ENCODE measurements at regions not wholly inside any gene's neighbourhood (a gene's known extent, or its start where the extent isn't known, plus 50 kb on each side); places are given as distances from the start of the nearest gene placed in this dataset.
"Not testable (repeated sequence)": the region's sequence is repeated elsewhere in the genome, so short reads cannot be mapped to it uniquely, and the experiment has no call there.

DNA sequence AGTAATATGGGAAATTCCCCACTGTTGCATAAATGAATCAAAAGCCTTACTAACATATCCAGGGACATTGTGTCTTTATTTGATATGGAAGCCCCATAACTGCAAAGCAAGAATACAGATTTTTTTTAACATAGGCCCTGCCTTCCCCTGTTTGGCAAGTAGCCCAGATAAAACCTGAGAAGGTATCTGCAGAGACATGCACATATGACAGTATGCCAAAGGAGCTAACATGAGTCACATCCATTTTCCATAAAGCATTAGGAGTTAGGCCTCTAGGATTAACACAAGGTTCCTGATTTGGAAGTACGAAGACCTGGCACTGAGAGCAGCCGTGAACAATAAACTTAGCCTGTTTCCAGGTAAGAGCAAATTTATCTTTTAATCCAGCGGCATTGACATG, 1505.9 kb downstream of the UQCRFS1 start:
- not testable (repeated sequence) for DNase-seq (ENCODE audit: low spot score)

DNA sequence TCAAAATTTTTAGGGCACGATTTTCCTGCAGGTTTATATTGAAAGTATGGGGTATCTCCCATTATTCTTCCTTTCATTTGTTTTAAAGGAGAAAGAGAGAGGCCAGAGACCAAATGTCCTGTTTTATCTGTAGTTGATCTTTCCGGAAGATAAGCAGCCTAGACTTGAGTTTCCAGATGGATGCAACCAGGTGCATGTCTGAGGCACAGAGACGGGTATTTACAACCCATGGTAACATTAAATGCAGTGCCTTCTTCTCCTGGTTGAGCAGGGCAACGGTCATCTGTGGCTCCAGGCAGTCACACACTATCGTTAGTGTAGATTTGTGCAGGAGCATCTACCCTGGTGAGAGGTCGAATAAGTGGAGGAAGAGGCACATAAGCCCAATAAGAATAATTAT, 1507.1 kb downstream of the UQCRFS1 start:
- no peak for DNase-seq (ENCODE audit: low spot score)

DNA sequence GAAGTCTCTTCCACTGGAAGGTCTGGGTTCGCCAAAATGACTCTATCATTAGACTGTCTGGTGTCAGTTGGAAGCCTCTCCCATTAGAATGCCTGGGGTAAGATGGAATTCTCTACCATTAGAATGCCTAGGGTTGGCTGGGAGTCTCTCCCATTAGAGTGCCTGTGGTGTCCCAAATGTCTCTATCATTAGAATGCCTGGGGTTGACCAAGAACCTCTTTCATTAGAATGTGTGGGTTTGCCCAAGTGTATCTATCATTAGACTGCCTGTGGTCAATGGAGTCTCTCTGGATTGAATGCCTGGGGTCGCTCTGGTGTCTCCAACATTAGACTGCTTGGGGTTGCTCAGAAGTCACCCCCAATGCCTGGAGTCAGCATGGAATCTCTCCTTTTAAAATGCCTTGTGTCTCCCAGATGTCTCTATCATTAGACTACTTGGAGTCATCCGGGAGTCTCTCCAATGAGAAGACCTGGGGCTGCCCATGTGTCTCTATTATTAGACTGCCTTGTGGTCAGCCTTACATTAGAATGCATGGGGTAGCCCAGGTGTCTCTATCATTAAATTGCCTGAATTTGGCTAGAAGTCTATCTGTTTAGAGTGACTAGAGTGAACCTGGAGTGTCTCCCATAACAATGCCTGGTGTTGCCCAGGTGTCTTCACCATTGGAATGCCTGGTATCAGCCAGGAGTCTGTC, 1518.4 kb downstream of the UQCRFS1 start:
- DNase-seq (ENCODE audit: low spot score): no peak

DNA sequence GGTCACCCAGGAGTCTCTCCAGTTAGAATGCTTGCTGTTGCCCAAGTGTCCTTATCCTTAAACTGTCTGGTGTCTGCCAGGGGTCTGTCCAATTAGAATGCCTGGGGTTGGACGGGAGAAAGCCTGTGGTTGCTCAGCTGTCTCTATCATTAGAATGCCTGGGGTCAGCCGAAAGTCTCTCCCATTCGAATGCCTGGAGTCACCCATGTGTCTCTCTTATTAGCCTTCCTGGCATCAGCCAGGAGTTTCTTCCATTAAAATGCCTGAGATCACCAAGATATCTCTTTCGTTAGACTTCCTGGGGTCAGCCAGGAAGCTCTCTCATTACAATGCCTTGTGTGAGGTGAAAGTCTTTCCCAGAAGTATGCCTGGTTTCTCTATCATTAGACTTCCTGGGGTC, 1521.0 kb downstream of the UQCRFS1 start:
- DNase-seq (ENCODE audit: low spot score): no peak

DNA sequence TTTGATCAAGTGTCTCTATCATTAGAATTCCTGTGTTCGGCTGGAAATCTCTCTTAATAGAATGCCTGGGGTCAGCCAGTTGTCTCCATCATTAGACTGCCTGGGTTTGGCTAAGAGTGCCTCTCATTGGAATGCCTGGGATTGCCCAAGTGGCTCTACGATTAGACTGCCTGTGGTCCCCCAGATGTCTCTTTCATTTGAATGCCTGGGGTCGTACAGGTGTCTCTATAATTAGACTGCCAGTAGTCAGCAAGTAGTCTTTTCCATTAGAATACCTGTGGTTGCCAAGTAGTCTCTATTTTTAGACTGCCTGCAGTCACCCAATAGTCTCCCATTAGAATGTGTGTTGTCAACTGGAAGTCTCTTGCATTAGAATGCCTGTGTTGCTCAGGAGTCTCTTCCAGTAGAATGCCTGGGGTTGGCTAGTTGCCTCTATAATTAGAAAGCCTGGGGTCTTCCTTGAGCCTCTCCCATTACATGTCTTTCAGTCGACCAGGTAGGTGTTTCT, 1523.2 kb downstream of the UQCRFS1 start:
- no peak for DNase-seq (ENCODE audit: low spot score)

DNA sequence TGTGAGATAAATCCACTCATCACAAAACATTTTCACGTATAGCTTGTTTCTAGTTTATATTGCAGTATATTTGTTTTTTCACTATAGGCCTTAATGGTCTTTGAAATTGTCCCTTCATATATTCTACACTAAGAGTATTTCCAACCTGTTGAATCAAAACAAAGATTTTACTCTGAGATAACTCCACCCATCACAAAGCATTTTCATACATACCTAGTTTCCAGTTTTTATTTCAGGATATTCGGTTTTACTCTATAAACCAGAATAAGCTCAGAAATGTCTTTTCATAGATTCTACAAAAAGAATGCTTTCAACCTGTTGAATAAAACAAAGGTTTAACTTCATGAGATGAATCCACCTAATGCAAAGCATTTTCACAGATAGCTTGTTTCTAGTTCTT, 1528.7 kb downstream of the UQCRFS1 start:
- no peak for DNase-seq (ENCODE audit: low spot score)

DNA sequence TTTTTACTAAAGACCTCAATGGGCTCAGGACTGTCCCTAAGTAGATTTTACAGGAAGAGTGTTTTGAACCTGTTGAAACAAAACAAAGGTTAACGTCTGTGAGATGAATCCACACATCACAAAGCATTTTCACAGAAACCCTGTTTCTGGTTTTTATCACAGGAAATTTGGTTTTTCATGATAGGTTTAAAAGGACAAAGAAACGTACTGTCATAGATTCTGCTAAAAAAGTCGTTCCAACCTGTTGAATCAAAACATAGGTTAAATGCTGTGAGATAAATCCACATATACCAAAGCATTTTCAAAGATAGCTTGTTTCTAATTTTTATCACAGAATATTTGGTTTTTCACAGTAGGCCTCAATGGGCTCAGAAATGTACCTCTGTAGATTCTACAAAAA, 1531.0 kb downstream of the UQCRFS1 start:
- no peak for DNase-seq (ENCODE audit: low spot score)

DNA sequence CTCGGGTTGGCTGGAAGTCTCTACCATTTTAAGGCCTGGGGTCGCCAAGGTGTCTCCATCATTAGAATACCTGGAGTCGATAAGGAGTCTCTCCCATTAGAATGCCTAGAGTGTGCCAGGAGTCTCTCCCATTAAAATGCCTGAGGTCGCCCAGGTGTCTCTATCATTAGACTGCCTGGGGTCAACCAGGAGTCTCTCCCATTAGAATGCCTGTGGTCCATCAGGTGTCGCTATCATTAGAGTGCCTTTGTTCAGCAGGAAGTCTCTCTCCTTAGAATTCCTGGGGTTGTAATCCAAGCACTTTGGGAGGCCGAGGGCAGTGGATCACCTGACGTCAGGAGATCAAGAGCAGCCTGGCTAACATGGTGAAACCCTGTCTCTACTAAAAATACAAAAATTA, 1533.0 kb downstream of the UQCRFS1 start:
- no peak for DNase-seq (ENCODE audit: low spot score)

DNA sequence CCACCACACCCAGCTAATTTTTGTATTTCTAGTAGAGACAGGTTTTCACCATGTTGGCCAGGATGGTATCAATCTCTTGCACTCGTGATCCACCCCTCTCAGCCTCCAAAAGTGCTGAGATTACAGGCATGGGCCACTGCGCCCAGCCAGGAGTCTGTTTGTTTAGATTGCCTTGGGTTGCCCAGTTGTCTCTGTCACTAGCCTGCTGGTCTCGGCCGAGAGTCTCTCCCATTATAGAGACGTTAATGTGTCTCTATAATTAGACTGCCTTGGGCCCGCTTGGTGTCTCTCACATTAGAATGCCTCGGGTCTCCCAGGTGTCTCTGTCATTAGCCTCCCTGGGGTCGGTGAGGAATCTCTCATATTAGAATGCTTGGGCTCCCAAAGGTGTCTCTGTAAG, 1533.6 kb downstream of the UQCRFS1 start:
- DNase-seq (ENCODE audit: low spot score): no peak

DNA sequence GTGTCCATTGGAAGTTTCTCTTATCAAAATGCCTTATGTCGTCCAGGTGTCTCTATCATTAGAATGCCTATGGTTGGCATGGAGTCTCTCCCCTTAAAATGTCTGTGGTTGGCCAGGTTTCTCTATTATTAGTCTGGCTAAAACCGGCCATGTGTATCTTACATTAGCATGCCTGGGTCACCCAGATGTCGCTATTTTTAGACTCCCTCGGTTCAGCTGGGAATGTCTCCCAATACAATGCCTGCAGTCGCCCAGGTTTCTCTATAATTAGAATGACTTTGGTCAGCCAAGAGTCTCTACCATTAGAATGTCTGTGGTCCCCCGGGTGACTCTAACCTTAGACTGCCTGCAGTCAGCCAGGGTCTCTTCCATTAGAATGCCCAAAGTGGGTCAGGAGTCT, 1536.1 kb downstream of the UQCRFS1 start:
- DNase-seq (ENCODE audit: low spot score): no peak

DNA sequence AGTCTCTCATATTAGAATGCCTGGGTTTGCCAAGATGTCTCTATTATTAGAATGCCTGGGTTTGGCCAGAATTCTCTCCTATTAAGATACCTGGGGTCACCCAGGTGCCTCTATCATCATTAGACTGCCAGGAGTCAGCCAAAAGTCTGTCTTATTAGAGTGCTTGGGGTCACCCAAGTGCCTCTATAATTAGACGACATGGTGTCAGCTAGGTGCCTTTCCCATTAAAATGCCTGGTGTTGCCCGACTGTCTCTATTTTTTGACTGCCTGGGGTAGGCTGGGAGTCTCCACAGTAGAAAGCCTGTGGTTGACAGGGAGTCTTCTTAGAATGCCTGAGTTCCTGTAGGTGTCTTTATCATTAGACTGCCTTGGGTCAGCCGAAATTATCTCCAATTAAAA, 1536.6 kb downstream of the UQCRFS1 start:
- DNase-seq (ENCODE audit: low spot score): no peak

DNA sequence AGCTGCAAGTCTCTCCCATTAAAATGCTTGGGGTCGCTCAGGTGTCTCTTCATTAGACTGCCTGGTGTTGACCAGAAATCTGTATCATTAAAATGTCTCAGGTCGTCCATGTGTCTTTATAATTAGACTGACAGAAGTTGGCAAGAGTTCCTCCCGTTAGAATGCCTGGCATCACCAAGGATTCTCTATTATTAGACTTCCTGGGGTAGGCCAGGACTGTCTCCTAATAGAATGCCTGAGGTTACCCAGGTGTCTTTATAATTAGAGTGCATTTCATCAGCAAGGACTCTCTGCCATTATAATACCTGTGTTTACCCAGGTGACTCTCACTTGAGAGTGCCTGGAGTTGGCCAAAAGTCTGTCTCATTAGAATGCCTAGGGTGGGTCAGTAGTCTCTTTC, 1537.2 kb downstream of the UQCRFS1 start:
- no peak for DNase-seq (ENCODE audit: low spot score)

DNA sequence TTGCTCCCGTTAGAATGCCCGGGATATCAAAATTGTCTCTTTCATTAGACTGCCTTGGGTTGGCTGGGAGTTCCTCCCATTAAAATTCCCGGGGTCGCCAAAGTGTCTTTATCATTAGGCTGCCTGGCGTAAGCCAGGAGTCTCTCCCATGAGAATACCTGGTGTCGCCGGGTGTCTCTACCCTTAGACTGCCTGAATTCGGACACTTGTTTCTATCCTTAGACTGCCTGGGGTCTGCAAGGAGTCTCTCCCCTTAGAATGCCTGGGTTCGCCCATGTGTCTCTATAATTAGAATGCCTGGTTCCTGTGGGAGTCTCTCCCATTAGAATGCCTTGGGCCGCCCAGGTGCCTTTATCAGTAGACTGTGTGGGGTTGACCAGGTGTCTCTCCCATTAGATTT, 1538.2 kb downstream of the UQCRFS1 start:
- DNase-seq (ENCODE audit: low spot score): no peak

DNA sequence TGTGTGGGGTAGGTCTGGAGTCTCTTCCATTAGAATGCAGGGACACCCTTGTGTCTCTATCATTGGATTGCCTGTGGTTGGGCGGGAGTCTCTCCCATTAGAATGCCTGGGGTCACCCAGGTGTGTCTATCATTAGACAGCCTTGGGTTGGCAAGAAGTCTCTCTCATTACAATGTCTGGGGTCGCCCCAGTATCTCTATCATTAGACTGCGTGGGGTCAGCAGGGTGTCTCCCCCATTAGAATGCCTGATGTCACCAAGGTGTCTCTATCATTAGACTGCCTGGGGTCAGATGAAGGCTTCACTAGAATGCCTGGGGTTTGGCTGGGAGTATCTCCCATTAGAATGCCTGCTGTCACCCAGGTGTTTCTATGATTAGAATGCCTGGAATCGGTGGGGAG, 1539.0 kb downstream of the UQCRFS1 start:
- no peak for DNase-seq (ENCODE audit: low spot score)

DNA sequence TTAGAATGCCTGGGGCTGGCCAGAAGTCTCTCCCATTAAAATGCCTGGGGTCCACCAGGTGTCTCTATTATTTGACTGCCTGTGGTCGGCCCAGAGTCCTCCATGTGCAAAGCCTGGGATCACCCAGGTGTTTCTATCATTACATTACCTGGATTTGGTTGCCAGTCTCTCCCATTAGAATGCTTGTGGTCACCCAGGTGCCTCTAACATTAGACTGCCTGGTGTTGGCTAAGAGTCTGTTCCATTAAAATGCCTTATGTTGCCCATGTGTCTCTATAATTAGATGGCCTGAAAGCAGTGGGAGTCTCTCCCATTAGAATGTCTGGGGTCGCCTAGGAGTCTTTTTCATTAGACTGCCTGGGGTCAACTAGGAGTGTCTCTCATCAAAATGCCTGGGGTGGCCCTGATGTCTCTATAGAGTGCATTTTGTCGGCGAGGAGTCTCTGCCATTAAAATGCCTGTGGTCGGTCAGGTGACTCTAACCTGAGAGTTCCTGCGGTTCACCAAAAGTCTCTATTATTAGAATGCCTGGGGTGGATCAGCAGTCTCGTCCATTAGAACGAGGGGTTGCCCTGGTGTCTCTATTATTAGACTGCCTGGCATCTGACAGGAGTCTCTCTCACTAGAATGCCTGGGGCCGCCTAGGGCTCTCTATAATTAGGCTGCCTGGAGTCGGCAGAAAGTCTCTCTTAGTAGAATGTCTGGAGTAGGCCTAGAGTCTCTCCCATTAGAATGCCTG, 1540.5 kb downstream of the UQCRFS1 start:
- DNase-seq (ENCODE audit: low spot score): no peak

DNA sequence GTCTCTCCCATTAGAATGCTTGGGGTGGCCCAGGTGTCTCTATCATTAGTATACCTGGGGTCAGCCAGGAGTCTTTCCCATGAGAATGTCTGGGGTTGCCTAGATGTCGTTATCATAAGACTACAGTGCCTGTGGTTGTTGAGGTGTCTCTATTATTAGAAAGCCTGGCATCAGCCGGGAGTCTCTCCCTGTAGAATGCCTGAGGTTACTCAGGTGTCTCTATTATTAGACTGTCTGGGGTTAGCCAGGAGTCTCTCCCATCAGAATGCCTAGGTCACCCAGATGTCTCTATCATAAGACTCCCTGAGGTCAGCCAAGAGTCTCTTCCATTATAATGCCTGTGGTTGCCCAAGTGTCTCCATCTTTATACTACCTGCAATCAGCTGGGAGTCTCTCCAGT, 1541.1 kb downstream of the UQCRFS1 start:
- no peak for DNase-seq (ENCODE audit: low spot score)

DNA sequence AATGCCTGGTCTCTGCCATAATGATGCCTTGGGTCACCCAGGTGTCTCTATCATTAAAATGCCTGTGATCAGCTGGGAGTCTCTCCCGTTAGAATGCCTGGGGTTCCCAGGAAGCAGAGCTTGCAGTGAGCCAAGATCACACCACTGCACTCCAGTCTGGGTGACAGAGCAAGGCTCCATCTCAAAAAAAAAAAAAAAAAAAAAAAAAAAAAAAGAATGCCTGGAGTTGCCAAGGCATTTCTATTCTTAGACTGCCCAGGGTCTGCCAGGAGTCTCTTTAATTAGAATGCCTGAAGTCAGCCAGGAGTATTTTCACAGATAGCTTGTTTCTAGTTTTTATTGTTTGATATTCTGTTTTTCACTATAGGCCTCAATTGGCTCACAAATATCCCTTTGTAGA, 1552.5 kb downstream of the UQCRFS1 start:
- no peak for DNase-seq (ENCODE audit: low spot score)

DNA sequence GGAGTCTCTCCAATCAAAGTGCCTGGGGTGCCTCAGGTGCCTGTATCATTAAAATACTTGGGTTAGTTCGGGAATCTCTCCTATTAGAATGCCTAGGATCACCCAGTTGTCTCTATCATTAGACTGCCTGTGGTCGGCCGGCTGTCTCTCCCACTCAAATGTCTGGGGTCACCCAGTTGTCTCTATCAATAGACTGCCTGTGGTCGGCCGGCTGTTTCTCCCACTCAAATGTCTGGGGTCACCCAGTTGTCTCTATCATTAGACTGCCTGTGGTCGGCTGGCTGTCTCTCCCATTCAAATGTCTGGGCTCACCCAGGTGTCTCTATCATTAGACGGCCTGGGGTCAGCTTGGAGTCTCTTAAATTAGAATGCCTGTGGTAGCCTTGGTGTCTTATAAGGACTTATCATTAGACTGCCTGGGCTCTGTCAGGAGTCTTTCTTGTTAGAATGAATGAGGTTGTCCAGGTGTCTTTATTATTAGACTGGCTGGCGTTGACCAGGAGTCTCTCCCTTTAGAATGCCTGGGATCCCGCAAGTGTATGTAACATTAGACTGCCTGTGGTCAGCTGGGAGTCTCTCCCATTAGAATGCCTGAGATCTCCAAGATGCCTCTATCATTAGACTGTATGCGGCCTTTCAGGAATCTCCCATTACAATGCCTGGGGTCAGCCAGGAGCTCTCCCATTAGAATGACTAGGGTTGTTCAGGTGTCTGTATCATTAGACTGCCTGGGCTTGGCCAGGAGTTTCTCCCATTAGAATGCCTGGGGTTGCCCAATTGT, 1555.5 kb downstream of the UQCRFS1 start:
- DNase-seq (ENCODE audit: low spot score): no peak

DNA sequence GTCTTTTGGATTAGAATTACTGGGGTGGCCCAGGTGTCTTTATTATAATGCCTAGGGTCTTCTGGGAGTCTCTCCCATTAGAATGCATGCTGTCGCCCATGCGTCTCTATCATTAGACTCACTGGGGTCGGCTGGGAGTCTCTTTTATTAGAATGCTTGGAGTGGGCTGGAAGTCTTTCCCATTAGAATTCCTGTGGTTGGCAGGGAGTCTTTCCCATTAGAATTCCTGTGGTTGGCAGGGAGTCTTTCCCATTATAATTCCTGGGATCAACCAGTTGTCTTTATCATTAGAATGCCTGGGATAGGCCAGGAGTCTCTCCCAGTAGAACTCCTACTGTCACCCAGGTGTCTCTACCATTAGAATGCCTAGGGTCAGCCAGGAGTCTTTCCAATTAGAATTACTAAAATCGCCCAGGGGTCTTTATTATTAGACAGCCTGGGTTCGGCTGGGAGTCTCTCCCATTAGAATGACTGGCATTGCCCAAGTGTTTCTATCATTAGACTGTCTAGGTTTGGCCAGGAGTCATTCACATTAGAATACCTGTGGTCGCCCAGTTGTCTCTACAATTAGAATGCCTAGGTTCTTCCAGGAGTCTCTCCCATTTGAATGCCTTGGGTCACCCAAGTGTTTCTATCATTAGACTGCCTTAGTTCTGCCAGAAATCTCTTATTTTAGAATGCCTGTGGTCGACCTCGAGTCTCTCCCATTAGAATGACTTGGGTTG, 1558.5 kb downstream of the UQCRFS1 start:
- no peak for DNase-seq (ENCODE audit: low spot score)

DNA sequence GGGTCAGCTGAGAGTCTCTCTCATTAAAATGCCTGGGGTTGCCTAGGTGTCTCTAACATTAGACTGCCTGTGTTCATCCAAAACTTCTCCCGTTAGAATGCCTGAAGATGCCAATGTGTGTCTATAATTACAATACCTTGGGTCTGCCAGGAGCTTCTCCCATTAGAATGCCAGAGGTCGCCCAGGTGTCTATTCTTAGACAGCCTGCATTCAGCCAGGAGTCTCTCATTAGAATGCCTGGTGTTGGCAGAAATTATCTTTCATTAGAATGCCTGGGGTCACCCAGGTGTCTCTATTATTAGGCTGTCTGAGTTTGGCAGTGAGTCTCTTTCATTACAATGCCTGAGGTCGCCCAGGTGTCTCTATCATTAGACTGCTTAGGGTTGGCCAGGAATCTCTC, 1560.2 kb downstream of the UQCRFS1 start:
- no peak for DNase-seq (ENCODE audit: low spot score)

DNA sequence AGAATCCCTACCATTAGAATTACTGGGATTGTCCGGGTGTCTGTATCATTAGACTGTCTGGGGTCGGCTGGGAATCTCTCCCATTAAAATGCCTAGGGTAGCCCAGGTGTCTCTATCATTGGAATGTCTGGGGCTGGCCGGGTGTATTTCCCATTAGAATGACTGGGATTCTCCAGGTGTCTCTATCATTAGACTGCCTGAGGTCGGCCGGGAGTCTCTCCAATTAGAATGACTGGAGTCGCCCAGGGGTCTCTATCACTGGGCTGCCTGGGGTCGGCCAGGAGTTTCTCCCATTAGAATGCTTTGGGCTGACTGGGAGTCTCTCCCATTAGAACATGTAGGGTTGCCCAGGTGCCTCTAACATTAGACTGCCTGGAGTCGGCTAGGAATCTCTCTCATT, 1560.7 kb downstream of the UQCRFS1 start:
- no peak for DNase-seq (ENCODE audit: low spot score)

DNA sequence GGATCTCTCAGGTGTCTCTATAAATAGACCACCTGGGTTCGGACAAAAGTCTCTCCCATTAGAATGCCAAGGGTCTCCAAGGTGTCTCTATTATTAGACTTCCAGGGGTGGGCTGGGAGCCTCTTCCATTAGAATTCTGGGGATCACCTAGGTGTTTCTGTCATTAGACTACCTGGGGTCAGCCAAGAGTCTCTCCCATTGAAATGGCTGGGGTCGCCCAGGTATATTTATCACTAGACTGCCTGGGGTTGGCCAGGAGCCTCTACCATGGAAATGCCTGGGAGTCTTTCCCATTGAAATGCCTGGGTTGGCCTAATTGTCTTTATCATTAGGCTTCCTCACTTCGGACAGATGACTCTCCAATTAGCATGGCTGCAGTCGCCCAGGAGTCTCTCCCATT, 1565.5 kb downstream of the UQCRFS1 start:
- DNase-seq (ENCODE audit: low spot score): no peak

Measured in kidney tubule cell (primary cell).